Keratinocyte (primary cell): ENCODE measurements at regions not wholly inside any gene's neighbourhood (a gene's known extent, or its start where the extent isn't known, plus 50 kb on each side); places are given as distances from the start of the nearest gene placed in this dataset.
"Not testable (repeated sequence)": the region's sequence is repeated elsewhere in the genome, so short reads cannot be mapped to it uniquely, and the experiment has no call there.

Experiments used
- DNase-seq: peaks from one replicate; pipeline ENCODE4 v3.0.0-alpha.2; 2011; ENCODE audit warnings: low read depth, missing footprints, low spot score
- FAIRE-seq: peaks from 2 replicates; lab custom pipeline; 2011; peaks lifted over from hg19 to GRCh38; lab: Jason Lieb, UNC
- H2AFZ ChIP-seq: 2 replicates; pipeline ENCODE4 v1.6.0; 2012; ENCODE audit warnings: low read length, control low read depth, inconsistent platforms; ENCODE audit not compliant: control insufficient read depth
- H3K27ac ChIP-seq: 2 replicates; pipeline ENCODE4 v1.5.1; 2011; ENCODE audit warnings: low read length; ENCODE audit not compliant: control insufficient read depth, insufficient read depth
- H3K27me3 ChIP-seq: 3 replicates; pipeline ENCODE4 v1.6.0; 2011; ENCODE audit warnings: low read length; ENCODE audit not compliant: control insufficient read depth, insufficient read depth; ENCODE audit errors: extremely low read depth
- H3K36me3 ChIP-seq, 2 experiments: 2 replicates in 1 of 2; 3 replicates in 1 of 2; pipeline ENCODE4 v1.5.1; 2011; ENCODE audit warnings: low read length in 2 of 2, mild to moderate bottlenecking in 1 of 2; ENCODE audit not compliant: control insufficient read depth in 2 of 2, insufficient read depth in 2 of 2; ENCODE audit errors: extremely low read depth in 1 of 2
- H3K4me1 ChIP-seq: 3 replicates; pipeline ENCODE4 v1.5.1; 2011; ENCODE audit warnings: low read length; ENCODE audit not compliant: control insufficient read depth, insufficient read depth; ENCODE audit errors: extremely low read depth
- H3K4me2 ChIP-seq: 3 replicates; pipeline ENCODE4 v1.6.0; 2011; ENCODE audit warnings: low read depth, low read length; ENCODE audit not compliant: control insufficient read depth, insufficient read depth; ENCODE audit errors: extremely low read depth
- H3K4me3 ChIP-seq, 3 experiments: fragments of 200-600 bp in 1 of 3; sonication (generic) in 1 of 3; 2 replicates in 2 of 3; 3 replicates in 1 of 3; pipeline ENCODE4 v1.5.1; 2011 to 2016; ENCODE audit warnings: low read length in 3 of 3, mild to moderate bottlenecking in 3 of 3, control low read depth in 2 of 3, inconsistent platforms in 1 of 3, low read depth in 1 of 3, mixed read lengths in 1 of 3, mixed run types in 1 of 3, moderate library complexity in 1 of 3; ENCODE audit not compliant: control insufficient read depth in 2 of 3, insufficient read depth in 2 of 3; ENCODE audit errors: extremely low read depth in 1 of 3
- H3K79me2 ChIP-seq: 2 replicates; pipeline ENCODE4 v1.6.0; 2012; ENCODE audit warnings: low read length; ENCODE audit not compliant: control insufficient read depth, insufficient read depth
- H3K9ac ChIP-seq: 3 replicates; pipeline ENCODE4 v1.6.0; 2011; ENCODE audit warnings: low read length; ENCODE audit not compliant: control insufficient read depth, insufficient read depth; ENCODE audit errors: extremely low read depth
- H3K9me1 ChIP-seq: 3 replicates; pipeline ENCODE4 v1.6.0; 2011; ENCODE audit warnings: low read length; ENCODE audit not compliant: control insufficient read depth, insufficient read depth; ENCODE audit errors: extremely low read depth
- H3K9me3 ChIP-seq: 2 replicates; pipeline ENCODE4 v1.5.1; 2012; ENCODE audit warnings: low read depth, low read length; ENCODE audit not compliant: control insufficient read depth
- H4K20me1 ChIP-seq: 3 replicates; pipeline ENCODE4 v1.6.0; 2011; ENCODE audit warnings: low read length; ENCODE audit not compliant: control insufficient read depth, insufficient read depth; ENCODE audit errors: extremely low read depth
- CTCF ChIP-seq, 3 experiments: IDR thresholded peaks in 1 of 3; conservative IDR thresholded peaks in 1 of 3; optimal IDR thresholded peaks in 1 of 3; 2 replicates in 2 of 3; 3 replicates in 1 of 3; pipeline versions ENCODE3 to v1.5.1; 2011; ENCODE audit warnings: low read length in 3 of 3, mild to moderate bottlenecking in 3 of 3, moderate library complexity in 2 of 3, control low read depth in 1 of 3, inconsistent platforms in 1 of 3; ENCODE audit not compliant: insufficient read depth in 2 of 3; ENCODE audit errors: extremely low read depth in 1 of 3
- EZH2 ChIP-seq: IDR thresholded peaks from one replicate; pipeline ENCODE4 v1.6.1; 2012; ENCODE audit warnings: inconsistent platforms, mild to moderate bottlenecking, low read length, moderate library complexity
- dilution Hi-C: fragments of 300-500 bp; cut with MboI; formaldehyde crosslinking; loops from one replicate; pipeline ENCODE4 v1.7.0; 2020; ENCODE audit warnings: low sequenced_read_pairs; ENCODE audit not compliant: extremely low pct_ligation_motif_present

GRCh38 chr13:19052180-19052579, 129.4 kb downstream of the TUBA3C start:
- H2AFZ ChIP-seq, result no peak overlapping the region
- dilution Hi-C loops, result no loop called here
- TF ChIP-seq EZH2 (no peak), CTCF (optimal IDR thresholded peaks at IDR 0.05 in 1 of 3, IDR thresholded peaks at IDR 0.05 in 1 of 3, conservative IDR thresholded peaks at IDR 0.05 in 1 of 3; ENCODE audit: extremely low read depth in 1 of 3, insufficient read depth in 2 of 3, low read length in 3 of 3) (no peak)

GRCh38 chr13:19050901-19051300, 130.7 kb downstream of the TUBA3C start:
- DNase-seq (no peak), FAIRE-seq (no peak)
- Histone ChIP-seq H3K36me3 (no peaks in the 10 kb centered on the region), H3K4me1 (no peaks in the 10 kb centered on the region), H3K27ac (no peak overlapping the region), H2AFZ (no peak overlapping the region), H3K4me2 (no peak overlapping the region), H4K20me1 (no peaks in the 10 kb centered on the region), H3K9me1 (no peaks in the 10 kb centered on the region), H3K9ac (no peak overlapping the region), H3K27me3 (no peaks in the 10 kb centered on the region), H3K79me2 (no peaks in the 10 kb centered on the region), H3K9me3 (peaks cover 26% of the 10 kb centered on the region), H3K4me3 (no peak overlapping the region)
- dilution Hi-C loops, result no loop called here
- no peak for TF ChIP-seq EZH2
- TF ChIP-seq CTCF (optimal IDR thresholded peaks at IDR 0.05 in 1 of 3, IDR thresholded peaks at IDR 0.05 in 1 of 3, conservative IDR thresholded peaks at IDR 0.05 in 1 of 3; ENCODE audit: extremely low read depth in 1 of 3, insufficient read depth in 2 of 3, low read length in 3 of 3), result no peak

More at GRCh38 chr13:19052180-19052579, 129.4 kb downstream of the TUBA3C start:
- no peaks in the 10 kb centered on the region for H4K20me1 ChIP-seq
- no peak overlapping the region for H3K4me3 ChIP-seq
- H3K9ac ChIP-seq, result no peak overlapping the region
- H3K9me3 ChIP-seq, result peaks cover 28% of the 10 kb centered on the region
- H3K27ac ChIP-seq, result no peak overlapping the region
- no peaks in the 10 kb centered on the region for H3K9me1 ChIP-seq
- no peaks in the 10 kb centered on the region for H3K27me3 ChIP-seq
- FAIRE-seq (no peak), DNase-seq (no peak)
- H3K36me3 ChIP-seq, result no peaks in the 10 kb centered on the region
- H3K4me2 ChIP-seq, result no peak overlapping the region
- no peaks in the 10 kb centered on the region for H3K79me2 ChIP-seq
- H3K4me1 ChIP-seq, result no peaks in the 10 kb centered on the region

GRCh38 chr13:19049624-19050023, 132.0 kb downstream of the TUBA3C start:
- H4K20me1 ChIP-seq, H3K27ac ChIP-seq, H3K4me2 ChIP-seq, H3K27me3 ChIP-seq, H3K4me1 ChIP-seq, H3K9ac ChIP-seq, dilution Hi-C loops, H3K9me1 ChIP-seq, FAIRE-seq, H3K36me3 ChIP-seq, H3K79me2 ChIP-seq, H2AFZ ChIP-seq, DNase-seq, H3K4me3 ChIP-seq: not testable (repeated sequence)
- H3K9me3 ChIP-seq, result peaks cover 19% of the 10 kb centered on the region
